A204.1 (cell line): ENCODE measurements at regions not wholly inside any gene's neighbourhood (a gene's known extent, or its start where the extent isn't known, plus 50 kb on each side); places are given as distances from the start of the nearest gene placed in this dataset.
"Not testable (repeated sequence)": the region's sequence is repeated elsewhere in the genome, so short reads cannot be mapped to it uniquely, and the experiment has no call there.

Experiments used
- FAIRE-seq: peaks from 2 replicates; lab custom pipeline; 2012; peaks lifted over from hg19 to GRCh38; lab: Jason Lieb, UNC

DNA sequence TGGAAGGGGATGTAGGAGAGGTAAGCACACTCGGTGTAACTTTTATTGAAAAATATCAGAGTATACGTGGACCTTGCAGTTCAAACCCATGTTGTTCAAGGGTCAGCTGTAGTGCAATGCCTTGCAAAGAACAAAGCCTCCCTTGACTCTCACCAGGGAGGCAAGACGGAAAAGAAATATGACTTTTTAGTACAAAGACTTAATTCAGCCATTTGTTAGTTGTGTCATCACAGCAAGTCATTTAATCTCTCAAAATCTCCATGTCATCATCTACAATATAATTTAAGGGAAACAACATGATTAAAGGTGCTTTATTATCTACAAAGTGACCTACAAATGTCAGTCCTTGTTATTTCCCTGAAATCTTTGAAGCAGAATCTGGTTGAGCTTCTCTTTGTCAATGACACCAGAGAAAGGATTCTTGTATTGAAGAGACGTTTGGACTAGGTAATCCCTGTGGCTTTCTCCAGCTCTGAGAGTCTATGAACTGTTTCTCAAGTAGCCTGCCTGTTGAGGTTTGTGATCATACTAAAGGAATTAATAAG lies 502.8 kb downstream of the REEP3 start:
- no peak for FAIRE-seq

DNA sequence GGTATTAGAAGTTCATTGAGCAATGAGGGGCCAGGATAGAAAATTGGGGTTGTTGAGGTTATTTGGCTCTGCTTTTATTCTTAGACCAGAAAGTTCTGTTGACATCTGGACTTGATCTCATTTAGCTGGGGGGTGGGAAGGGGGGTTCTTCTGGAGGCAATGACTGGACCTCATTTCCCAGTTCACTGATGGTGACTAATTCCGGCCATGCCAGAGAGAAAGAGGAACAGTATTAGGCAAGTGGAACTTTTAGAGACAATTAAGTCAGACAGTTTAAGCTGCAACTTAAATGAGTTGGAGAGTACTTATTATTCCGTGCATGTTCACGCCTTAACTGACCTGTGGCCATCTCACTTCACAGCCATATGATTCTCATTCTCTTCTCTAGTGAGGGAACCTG lies 512.5 kb downstream of the REEP3 start:
- no peak for FAIRE-seq

DNA sequence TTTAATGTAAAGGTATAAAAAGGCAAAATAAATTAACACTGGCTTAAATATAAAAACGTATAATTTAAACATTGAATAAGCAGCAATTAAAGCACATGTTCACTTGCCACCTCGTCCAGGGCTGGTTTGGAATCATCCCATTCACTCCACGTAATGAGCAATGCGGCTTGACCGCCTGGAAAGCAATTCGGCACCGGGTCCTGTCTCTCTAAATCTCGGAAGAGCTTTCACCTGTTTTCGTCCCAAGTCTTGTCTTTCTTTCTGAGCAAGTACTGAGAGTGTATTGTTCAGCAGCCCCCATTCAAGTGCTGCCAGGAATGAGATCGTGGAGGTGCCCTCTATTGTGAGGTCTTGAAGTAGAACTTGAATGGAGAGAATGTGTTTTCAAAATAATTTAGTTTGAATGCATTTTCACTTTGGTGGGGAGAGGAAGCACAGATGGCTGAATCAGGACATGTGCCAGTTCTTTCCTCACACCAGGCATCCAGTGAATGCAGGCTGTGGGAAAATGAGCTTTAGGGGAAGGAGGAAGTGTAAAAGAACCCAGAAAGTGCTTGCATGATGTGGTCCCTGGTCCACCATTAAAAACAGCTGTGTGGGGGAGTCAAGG lies 515.2 kb downstream of the REEP3 start:
- FAIRE-seq: no peak

DNA sequence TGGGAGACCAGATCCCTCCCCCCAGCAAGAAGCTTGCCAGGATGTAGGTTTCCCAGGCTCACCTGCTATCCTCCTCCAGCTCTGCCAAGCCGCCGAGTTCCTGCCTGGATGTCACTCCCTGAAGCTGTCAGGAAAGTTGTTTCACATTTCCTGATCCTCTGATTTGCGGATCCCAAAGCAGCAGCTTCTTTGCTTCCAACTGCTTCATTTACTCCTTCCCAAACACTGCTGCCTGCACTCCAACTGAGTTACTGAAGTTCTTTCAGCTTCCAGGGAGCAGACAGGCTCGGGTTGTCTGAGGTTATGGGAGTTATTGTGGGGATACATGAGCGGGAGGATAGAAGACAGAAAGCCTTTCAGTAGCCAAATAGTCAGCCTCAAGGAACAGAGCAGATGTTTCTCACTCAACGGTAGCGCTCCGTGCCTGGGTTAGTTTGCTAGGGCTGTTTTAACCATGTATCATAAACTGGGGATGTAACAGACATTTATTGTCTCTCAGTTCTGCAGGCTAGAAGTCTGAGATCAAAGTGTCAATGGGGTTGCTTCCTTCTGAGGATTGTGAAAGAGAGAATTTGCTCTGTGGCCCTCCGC lies 516.0 kb downstream of the REEP3 start:
- FAIRE-seq: no peak

DNA sequence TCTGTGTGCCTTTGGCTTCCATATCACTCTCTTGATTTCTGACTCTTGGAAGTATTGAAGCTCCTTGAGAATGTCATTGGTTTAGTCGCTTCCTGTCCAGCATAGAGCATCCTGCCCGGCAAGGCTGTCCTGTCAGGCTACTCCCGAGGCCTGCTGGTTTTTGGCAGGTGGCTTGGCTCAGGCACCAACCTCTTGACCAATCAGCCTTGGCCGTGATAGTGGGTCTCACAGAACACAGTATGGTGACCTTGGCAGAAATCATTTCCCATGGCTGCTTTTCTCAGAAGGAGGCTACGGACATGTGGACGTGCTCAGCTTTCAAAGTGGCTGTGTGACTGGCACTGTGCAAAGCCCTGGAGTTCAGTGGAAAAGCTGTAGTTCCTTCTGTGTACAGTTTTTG lies 516.9 kb downstream of the REEP3 start:
- FAIRE-seq: no peak

DNA sequence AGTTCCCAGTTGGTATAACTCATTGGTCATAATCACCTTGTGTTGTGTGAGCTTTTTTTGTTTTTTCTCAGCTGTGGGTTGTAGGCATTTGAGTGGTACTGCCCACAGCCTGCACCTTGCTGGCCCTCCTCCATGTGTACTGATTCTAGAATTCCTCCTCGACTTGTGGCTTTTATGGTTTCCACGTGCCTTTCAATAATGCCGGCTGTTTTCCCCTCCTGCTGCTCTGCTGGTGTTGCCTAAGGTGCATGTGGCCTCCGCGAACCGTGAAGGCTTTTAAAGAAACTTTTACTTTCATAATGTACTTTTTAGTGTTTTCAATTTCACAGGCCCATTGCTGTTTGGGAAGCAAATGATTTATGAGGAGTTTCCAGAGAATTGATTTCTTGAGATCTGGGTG lies 518.0 kb downstream of the REEP3 start:
- FAIRE-seq: no peak

DNA sequence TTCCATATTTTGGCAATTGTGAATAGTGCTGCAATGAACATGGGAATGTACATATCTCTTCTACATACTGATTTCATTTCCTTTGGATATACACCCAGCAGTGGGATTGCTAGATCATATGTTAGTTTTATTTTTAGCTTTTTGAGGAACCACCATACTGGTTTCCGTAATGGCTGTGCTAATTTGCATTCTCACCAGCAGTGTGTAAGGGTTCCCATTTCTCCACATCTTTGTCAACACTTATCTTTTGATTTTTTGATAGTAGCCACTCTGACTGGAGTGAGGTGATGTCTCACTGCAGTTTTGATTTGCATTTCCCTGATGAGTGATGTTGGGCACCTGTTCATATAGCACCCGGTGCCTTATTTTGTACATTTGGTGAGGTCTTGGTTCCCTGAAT lies 519.6 kb downstream of the REEP3 start:
- FAIRE-seq: no peak

DNA sequence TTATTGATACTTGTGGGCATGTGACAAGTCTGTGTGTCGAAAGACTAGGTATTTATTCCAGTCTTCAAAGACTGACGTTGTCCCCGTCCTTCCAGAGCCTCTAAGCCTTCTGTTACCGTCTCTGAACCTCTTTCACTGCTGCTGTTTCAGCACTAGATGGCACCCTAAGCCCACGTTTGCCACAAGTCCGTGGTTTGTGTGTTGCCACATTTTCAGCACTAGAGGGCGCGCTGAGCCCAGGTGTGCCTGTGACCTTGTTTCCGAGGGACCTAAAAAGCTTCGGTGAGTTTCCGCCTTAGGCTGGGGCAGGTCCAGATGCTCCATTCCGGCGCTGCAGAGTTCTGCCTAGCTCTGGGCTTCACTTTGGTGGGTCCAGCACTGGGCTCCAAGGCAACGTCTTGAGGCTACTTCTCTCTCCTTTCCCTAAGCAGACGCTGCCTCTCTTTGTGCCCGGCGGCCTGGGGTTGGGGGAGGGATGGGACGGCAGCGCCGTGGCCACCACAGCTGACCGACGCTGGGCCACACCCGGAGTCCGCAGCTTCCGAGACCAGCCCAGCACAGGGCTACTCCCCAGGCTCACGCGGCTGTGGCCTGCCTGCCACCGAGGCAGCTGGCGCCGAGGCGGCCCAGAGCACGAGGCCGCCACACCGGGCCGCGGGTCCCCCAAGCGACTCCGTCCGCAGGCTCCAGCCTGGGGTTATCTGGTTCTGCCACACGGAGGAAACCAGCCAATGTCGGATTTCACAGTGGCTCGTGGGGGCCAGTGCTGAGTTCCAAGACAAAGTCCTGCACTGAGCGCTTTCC lies 520.2 kb downstream of the REEP3 start:
- peak; percentile 82 for FAIRE-seq

DNA sequence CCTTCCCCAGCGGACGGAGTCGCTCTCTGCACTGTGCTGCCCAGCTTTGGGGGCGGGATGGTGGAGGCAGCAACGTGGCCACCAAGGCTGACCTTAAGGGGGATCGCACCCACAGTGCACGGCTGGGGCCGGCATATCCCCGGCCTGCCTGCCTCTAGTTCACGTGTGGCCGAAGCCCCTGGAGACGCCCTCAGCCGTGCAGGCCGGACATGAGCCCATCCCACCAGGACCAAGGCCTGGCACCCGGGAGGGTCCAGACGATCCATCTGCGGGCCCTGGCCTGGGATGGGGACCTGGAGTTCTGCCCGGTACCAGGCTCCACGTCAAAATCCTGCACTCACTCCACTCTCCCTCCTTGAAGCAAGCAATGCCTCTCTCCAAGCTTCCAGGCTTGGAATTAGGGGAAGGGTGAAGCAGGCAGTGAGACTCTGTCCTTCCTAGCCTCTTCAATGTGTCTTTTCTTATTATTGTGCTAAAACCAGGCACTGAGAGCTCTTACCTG lies 520.8 kb downstream of the REEP3 start:
- FAIRE-seq: no peak

DNA sequence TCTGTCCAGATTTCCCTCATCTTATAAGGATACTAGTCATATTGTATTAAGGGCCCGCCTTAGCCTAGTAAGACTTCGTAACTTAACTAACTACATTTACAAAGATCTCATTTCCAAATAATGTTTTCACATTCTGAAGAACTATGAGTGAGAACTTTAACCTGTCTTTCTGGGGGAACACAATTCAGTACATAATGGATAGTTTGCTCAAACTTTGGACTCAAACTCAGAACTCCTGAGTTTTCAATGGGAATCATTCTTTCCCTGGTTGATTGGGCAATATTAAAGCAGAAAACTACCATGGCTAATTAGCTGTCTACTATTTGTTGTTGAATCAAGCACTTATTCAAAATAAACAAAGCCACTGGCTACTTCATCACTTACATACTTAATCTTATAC lies 522.9 kb downstream of the REEP3 start:
- FAIRE-seq: no peak

DNA sequence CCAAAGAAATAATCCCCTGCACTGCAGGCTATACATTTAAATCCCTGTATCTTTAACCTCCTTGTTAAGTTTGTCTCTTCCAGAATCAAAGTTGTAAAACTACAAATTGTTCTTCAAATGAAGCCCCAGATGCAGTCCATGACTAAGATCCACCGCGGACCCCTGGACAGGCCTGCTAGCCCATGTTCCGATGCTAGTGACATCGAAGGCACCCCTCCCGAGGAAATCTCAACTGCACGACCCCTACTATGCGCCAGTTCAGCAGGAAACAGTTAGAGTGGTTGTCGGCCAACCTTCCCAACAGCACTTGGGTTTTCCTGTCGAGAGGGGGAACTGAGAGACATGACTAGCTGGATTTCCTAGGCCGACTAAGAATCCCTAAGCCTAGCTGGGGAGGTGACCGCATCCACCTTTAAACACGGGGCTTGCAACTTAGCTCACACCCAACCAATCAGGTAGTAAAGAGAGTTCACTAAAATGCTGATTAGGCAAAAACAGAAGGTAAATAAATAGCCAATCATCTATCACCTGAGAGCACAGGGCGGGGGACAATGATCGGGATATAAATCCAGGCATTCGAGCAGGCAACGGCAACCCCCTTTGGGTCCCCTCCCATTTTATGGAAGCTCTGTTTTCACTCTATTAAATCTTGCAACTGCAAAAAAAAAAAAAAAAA lies 523.9 kb downstream of the REEP3 start:
- FAIRE-seq: not testable (repeated sequence)

DNA sequence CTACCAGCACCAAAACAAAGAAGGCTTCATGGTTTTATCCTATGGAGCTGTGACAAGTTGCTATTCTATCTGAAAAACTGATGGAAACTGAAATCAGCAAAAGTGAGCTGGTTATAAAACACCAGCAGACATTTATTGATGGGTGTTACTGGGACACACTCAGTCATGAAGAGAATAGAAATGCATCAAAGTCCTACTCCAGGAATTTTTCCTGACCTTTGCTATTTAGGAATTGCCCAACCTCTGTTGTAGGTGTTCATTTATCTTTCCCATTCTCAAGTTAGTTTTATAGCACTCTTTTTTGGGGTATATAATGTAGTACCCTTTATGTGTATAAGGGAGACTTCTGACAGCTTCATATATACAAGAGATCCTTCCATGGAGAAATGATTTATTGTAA lies 533.2 kb downstream of the REEP3 start:
- FAIRE-seq: no peak

DNA sequence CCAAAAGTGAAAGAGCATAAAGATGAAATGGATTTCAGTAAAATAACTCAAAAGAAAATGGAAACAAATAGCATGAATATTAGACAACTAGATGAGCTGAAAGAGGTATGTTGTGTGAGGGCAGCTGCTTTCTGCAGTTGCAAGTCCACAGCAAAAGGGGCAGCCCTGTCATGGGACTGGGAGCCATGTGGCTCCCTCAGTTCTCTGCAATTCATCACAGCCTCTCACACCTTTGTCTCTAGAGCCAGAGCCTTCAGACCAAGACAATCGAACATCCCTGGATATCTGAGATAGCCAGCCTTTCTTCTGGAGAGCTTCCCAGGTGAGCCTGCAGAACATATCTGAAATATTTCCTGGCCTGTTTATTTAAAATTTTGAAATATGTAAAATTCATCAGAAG lies 538.7 kb downstream of the REEP3 start:
- no peak for FAIRE-seq

DNA sequence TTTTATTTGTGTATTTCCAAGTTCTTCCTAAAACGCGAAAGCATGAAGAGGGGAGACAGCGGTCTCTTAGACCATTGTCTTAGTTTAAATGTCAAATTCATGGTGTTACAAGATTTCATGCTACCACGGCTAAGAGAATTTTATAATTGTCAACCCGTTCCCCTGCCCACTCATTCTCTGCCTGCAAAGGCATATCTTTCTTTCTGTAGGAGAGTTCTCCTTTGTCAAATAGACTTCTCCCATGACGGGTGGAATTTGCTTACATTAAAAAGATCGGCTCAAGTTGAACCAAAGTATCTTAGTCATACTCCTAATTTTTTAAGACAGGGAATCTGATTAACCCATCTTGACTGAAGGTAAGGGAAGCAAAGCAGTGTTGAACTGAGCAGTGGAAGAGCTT lies 539.2 kb downstream of the REEP3 start:
- FAIRE-seq: no peak

DNA sequence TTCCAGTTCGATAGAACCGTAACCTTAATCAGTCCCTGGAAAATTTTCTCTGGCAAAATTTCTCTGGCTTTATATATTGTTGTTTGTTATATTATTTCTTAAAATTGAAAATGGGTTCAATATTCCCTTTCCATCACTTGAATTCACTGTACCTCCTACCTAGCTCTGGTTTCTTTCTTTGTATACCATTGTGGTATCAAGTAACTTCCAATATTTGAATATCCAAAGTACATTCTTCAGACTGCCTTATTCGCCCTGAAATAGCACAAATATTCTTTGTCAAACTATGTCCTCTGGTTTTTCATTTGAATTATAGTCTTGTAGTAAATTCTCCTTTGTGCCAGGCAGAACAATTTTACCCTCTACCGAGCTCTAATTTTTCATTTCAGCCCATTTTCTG lies 541.6 kb downstream of the REEP3 start:
- FAIRE-seq: no peak

DNA sequence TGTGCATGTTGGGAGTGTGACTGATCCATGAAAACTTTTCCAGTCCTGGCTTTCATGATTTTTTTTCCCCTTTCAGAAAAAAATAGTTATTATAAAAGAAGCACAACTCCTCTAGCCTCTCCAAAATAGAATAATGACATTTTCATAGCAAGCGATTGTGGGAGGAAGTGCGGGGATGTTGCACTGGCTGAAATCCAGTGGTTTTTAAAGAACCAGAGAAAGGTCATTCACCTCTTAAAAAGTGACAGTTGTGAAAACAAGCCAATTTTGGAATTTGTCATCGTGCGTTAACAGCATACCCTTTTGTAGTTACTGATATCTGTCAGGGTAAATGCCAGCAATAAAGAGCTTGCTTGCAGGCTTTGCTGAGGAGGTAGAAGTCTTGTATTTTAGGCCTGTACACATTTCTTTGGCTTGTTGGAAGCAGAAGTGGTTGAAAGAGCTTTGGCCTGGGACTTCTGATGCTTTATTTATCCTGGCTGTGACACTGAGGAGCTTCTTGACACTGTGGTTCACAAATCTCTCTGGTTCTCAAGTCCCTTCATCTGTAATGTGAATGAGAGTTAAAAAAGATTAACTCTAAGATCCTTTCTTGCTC lies 545.9 kb downstream of the REEP3 start:
- FAIRE-seq: no peak

DNA sequence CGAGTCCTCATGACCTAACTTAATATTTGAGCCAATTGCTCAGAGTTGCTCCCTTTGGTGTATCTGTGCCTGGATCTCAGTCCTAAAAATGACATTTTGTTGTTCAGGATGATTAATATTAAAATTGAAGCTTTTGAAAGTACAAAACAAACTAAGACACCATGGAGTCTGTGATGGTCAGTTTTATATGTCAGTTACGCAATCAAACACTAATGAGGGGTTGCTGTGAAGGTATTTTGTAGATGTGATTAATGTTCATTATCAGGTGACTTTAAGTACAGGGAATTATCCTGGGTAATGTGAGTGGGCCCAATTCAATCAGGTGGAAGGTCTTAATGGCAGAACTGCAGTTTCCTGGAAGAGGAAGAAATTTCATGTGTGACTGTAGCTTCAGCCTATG lies 546.7 kb downstream of the REEP3 start:
- no peak for FAIRE-seq

DNA sequence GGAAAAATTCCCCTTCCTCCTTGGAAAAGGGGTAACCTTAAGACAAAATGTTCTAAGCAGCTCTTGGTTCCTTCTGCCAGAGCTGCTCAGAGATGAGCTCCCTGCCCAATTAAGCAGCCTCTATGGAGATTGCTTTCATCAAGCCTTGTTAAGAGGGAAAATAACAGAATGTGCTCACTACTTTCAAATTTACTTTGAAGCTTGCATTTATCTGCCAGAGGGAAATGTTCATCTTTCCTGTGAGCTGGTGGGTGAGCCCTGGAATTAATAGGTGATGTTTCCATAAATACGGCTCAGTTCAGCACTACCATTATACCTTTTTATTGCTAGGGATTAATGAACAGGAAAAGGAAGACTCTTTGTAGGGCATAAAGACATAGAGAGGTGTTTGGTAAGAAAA lies 549.0 kb downstream of the REEP3 start:
- no peak for FAIRE-seq

DNA sequence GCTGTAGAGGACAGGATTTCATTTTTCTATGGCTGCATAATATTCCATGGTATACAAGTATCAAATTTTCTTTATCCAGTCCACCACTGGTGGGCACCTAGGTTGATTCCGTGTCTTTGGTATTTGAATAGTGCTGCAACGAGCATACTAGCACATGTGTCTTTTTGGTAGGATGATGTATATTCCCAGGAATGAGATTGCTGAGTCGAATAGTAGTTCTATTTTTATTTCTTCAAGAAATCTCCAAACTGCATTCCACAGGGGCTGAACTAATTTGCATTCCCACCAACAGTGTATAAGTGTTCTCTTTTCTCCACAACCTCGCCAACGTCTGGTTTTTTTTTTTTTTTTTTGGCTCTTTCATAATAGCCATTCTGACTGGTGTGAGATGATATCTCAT lies 550.0 kb downstream of the REEP3 start:
- no peak for FAIRE-seq

DNA sequence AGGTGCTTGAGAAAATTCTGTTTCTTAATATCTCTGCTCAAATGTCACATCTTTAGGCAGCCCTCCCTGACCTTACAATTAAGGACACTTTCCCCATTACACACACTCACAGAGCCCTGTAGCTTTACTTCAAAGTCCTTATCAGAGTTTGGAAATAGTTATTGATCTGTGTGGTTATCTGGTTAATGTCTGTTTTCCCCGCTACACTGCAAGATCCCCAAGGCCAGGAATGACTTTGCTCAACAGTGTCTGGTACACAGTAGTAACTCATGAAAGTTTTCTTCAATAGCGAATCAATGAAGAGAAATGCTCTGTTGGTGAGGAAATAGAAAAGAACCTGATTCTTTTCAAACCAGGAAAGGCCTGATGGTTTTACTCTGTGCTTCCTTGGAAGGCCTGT lies 554.4 kb downstream of the REEP3 start:
- no peak for FAIRE-seq

DNA sequence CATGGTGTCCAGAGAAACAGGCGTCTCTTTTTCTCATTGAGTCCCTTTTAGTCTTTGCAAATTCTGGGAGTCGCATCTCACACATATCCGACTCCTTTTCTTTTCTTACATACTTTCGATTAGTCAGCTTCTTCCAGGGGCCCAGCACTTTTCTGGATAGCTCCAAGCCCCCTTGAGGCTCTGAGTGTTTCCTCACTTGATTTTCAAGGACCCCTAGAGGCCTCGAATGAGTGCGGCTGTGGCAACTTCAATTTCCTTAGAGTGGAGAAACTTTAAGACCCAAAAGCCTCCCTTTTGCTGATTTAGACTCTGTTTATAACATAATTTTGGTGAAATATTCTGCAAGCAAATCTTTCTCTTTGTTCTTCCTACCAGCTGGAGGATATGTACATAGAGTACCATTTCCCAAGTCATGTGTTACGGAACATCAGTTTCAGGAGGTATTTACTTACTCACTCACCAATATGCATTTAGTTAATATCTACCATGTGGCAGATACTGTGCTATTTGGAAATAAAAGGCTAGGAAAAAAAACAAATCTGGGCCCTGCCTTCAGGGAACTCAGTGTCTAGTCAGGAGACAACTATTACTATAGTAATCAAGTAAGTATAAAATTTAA lies 555.2 kb downstream of the REEP3 start:
- no peak for FAIRE-seq

DNA sequence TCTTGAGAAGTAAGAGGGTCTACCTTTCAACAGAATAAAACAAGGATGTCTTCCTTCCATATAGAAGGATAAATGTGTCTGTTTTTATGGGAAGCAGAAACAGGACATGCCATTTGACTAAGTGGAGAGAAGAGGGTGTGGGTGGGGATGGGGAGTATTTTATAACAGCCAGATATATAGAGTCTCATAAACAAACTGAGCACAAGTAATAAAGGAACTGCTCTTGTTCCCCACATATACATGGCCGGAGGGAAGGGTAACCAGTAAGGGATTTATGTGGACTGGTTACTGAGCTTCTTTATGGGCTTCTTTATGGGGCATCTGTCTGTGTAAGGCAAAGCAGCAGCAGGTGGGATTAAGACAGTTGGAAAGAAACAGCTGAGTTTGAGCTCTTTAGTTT lies 558.1 kb downstream of the REEP3 start:
- FAIRE-seq: no peak
